Ovary (tissue), 7 donors: ENCODE measurements at regions not wholly inside any gene's neighbourhood (a gene's known extent, or its start where the extent isn't known, plus 50 kb on each side); places are given as distances from the start of the nearest gene placed in this dataset.

Experiments
- DNase-seq, 5 donors: peaks; one replicate each; pipeline ENCODE4 v3.0.0-alpha.2; 2019 to 2020
- H3K27ac ChIP-seq, 2 donors: fragments of 200-600 bp; one replicate each; pipeline versions ENCODE4 v1.5.1 to v1.8.0; 2019 to 2022
- H3K27me3 ChIP-seq: fragments of 200-600 bp; one replicate; pipeline ENCODE4 v1.8.0; 2022
- H3K36me3 ChIP-seq: fragments of 200-600 bp; sonication (generic); one replicate; pipeline ENCODE4 v1.5.1; 2019
- H3K4me1 ChIP-seq: one replicate; pipeline ENCODE4 v1.8.1; 2013; ENCODE audit warnings: mild to moderate bottlenecking, moderate library complexity; ENCODE audit not compliant: insufficient read depth
- H3K4me3 ChIP-seq: fragments of 200-600 bp; sonication (generic); one replicate; pipeline ENCODE4 v1.5.1; 2017
- H3K9me3 ChIP-seq, 2 donors: fragments of 200-600 bp in 1 of 2; sonication (generic) in 1 of 2; one replicate each; pipeline versions ENCODE4 v1.5.1 to v1.8.1; 2013 to 2019; ENCODE audit warnings: mild to moderate bottlenecking in 1 of 2, moderate library complexity in 1 of 2
- CTCF ChIP-seq, 3 donors: fragments of 450-650 bp in 2 of 3; fragments of 200-600 bp in 1 of 3; IDR thresholded peaks; one replicate each; pipeline versions ENCODE4 v1.5.1 to v1.8.0; 2016 to 2022; ENCODE audit warnings: antibody characterized with exemption in 3 of 3, mild to moderate bottlenecking in 1 of 3
- EP300 ChIP-seq: sonication (generic); formaldehyde crosslinking; IDR thresholded peaks from one replicate; pipeline ENCODE4 v1.6.1; 2017; ENCODE audit warnings: antibody characterized with exemption
- POLR2A ChIP-seq: fragments of 450-650 bp; IDR thresholded peaks from one replicate; pipeline ENCODE4 v1.6.1; 2017; ENCODE audit warnings: antibody characterized with exemption, mild to moderate bottlenecking, moderate library complexity
- WGBS, 3 donors: extraction: QIAGEN DNeasy Blood & Tissue Kit in 1 of 3; methylation state at CpG; one replicate each; pipeline versions ENCODE4 v1.1.5 to v1.1.7; 2013 to 2017; 5-methylcytosine and 5-hydroxymethylcytosine counted together
- intact Hi-C, 4 donors: fragments of 100-400 bp; cut with DNase I; formaldehyde crosslinking; loops; one replicate each; pipeline versions ENCODE4 v1.11.0 to v1.15.1; 2022 to 2023
- donor health status: DM: no; HTN: no; CAD: no; lungs with moderate emphysema.
- donor health status: DM: no; HTN: no; CAD: no.
- donor health status: Bipolar disorder and iron deficiency.
- donor health status: DM: no; HTN: no; CAD: no.
- donor health status: DM: yes; HTN: yes; CAD: no.

GRCh38 chr16:64035337-64035736 lies 1086.5 kb downstream of the CDH11 start:
- no peak overlapping the region for H3K27ac ChIP-seq
- no peak overlapping the region for H3K4me3 ChIP-seq
- no peaks in the 10 kb centered on the region for H3K27me3 ChIP-seq
- 64 to 85% (median 75%) methylated on average over 2 of the region's 2 CpGs for WGBS, 3 donors
- intact Hi-C loops, result no loop called here
- no peaks in the 10 kb centered on the region for H3K4me1 ChIP-seq
- DNase-seq, result no peak
- TF ChIP-seq CTCF (IDR thresholded peaks at IDR 0.05) (no peak), POLR2A (no peak), EP300 (no peak)
- H3K9me3 ChIP-seq, result no peaks in the 10 kb centered on the region
- H3K36me3 ChIP-seq, result no peaks in the 10 kb centered on the region

- intact Hi-C loops, result no loop called here
- no peaks in the 10 kb centered on the region for H3K9me3 ChIP-seq
- no peaks in the 10 kb centered on the region for H3K36me3 ChIP-seq
- no peaks in the 10 kb centered on the region for H3K4me1 ChIP-seq
- no peak overlapping the region for H3K4me3 ChIP-seq
- no peak overlapping the region for H3K27ac ChIP-seq
- H3K27me3 ChIP-seq, result no peaks in the 10 kb centered on the region
- no peak for DNase-seq
- 86 to 90% (median 89%) methylated on average over 3 of the region's 3 CpGs for WGBS, 3 donors
- TF ChIP-seq EP300, result no peak
These were observed 1102.5 kb downstream of the CDH11 start for GRCh38 chr16:64019339-64019738.

GRCh38 chr16:64017796-64018195 lies 1104.1 kb downstream of the CDH11 start:
- TF ChIP-seq POLR2A (no peak), EP300 (no peak), CTCF (IDR thresholded peaks at IDR 0.05) (no peak)
- DNase-seq, result no peak
- H3K4me1 ChIP-seq, result no peaks in the 10 kb centered on the region
- no peaks in the 10 kb centered on the region for H3K9me3 ChIP-seq
- H3K27ac ChIP-seq, result no peak overlapping the region
- intact Hi-C loops, result no loop called here
- 44 to 59% (median 55%) methylated on average over 1 of the region's 1 CpG for WGBS, 3 donors
- H3K36me3 ChIP-seq, result no peaks in the 10 kb centered on the region
- no peaks in the 10 kb centered on the region for H3K27me3 ChIP-seq
- H3K4me3 ChIP-seq, result no peak overlapping the region

GRCh38 chr16:64013856-64014255 lies 1108.0 kb downstream of the CDH11 start:
- no peaks in the 10 kb centered on the region for H3K4me1 ChIP-seq
- H3K9me3 ChIP-seq, result no peaks in the 10 kb centered on the region
- no peak for DNase-seq
- no peaks in the 10 kb centered on the region for H3K36me3 ChIP-seq
- no peak overlapping the region for H3K27ac ChIP-seq
- H3K27me3 ChIP-seq, result no peaks in the 10 kb centered on the region
- H3K4me3 ChIP-seq, result no peak overlapping the region
- intact Hi-C loops, result no loop called here
- TF ChIP-seq POLR2A, result no peak
- no peak for TF ChIP-seq EP300
- no peak for TF ChIP-seq CTCF (IDR thresholded peaks at IDR 0.05)
- WGBS, 3 donors, result 65 to 74% (median 66%) methylated on average over 1 of the region's 1 CpG

- WGBS, 3 donors, result 58 to 72% (median 66%) methylated on average over 2 of the region's 2 CpGs
- H3K36me3 ChIP-seq, result no peaks in the 10 kb centered on the region
- no peak overlapping the region for H3K27ac ChIP-seq
- H3K4me1 ChIP-seq, result no peaks in the 10 kb centered on the region
- DNase-seq, result no peak
- H3K27me3 ChIP-seq, result no peaks in the 10 kb centered on the region
- intact Hi-C loops, result no loop called here
- no peak overlapping the region for H3K4me3 ChIP-seq
- no peak for TF ChIP-seq EP300
- no peak for TF ChIP-seq POLR2A
- TF ChIP-seq CTCF (IDR thresholded peaks at IDR 0.05), result no peak
- H3K9me3 ChIP-seq, result no peaks in the 10 kb centered on the region
These were observed 1109.7 kb downstream of the CDH11 start for GRCh38 chr16:64012166-64012565.
